Psoas muscle (tissue), 7 donors: ENCODE measurements at regions not wholly inside any gene's neighbourhood (a gene's known extent, or its start where the extent isn't known, plus 50 kb on each side); places are given as distances from the start of the nearest gene placed in this dataset.
A peak's percentile ranks its signal among the peaks of the same experiment; 100 is the strongest.

ENCODE experiments used
- ATAC-seq, 4 donors: fragments of 200-7000 bp; cut with Tn5 transposase; one replicate each; pipeline ENCODE4 v1.9.1; 2020; ENCODE audit warnings: moderate library complexity in 3 of 4, mild to moderate bottlenecking in 2 of 4
- DNase-seq, 2 donors: peaks; one replicate each; pipeline ENCODE4 v3.0.0-alpha.2; 2020
- H3K27ac ChIP-seq: fragments of 200-600 bp; one replicate; pipeline ENCODE4 v1.8.0; 2022
- H3K27me3 ChIP-seq, 3 donors: fragments of 200-600 bp in 1 of 3; one replicate each; pipeline versions ENCODE4 v1.6.1 to v1.8.0; 2013 to 2022; ENCODE audit warnings: low read length in 2 of 3, mild to moderate bottlenecking in 2 of 3, moderate library complexity in 1 of 3; ENCODE audit not compliant: insufficient read depth in 3 of 3
- H3K36me3 ChIP-seq, 2 donors: fragments of 200-600 bp in 1 of 2; one replicate each; pipeline versions ENCODE4 v1.6.1 to v1.8.0; 2013 to 2022; ENCODE audit warnings: low read depth in 1 of 2, mild to moderate bottlenecking in 1 of 2, moderate library complexity in 1 of 2; ENCODE audit not compliant: insufficient read depth in 1 of 2
- H3K4me1 ChIP-seq: fragments of 200-600 bp; one replicate; pipeline ENCODE4 v1.8.0; 2022
- H3K4me3 ChIP-seq: fragments of 200-600 bp; one replicate; pipeline ENCODE4 v1.8.0; 2022; ENCODE audit warnings: mild to moderate bottlenecking
- H3K9me3 ChIP-seq: fragments of 200-600 bp; one replicate; pipeline ENCODE4 v1.8.0; 2022
- WGBS, 3 donors: extraction: QIAGEN DNeasy Blood & Tissue Kit; methylation state at CpG; one replicate each; pipeline versions ENCODE4 v1.1.6 to v1.1.7; 2013; 5-methylcytosine and 5-hydroxymethylcytosine counted together
- intact Hi-C, 2 donors: fragments of 100-400 bp; cut with DNase I; formaldehyde crosslinking; loops; one replicate each; pipeline versions ENCODE4 v1.11.0 to v1.14.2; 2022
- TF ChIP-seq, protein P1 (sequence below): fragments of 200-600 bp; IDR thresholded peaks from one replicate; pipeline ENCODE4 v1.8.0; 2022; ENCODE audit warnings: antibody characterized with exemption
- donor health status: healthy with polysubstance abuse.
- donor health status: DM: no; HTN: no; CAD: no; lungs with moderate emphysema.
- donor health status: Bipolar disorder and iron deficiency.
- donor health status: healthy.
- donor health status: DM: yes; HTN: yes; CAD: no.
- donor health status: DM: no; HTN: no; CAD: no.
- donor health status: DM: yes; HTN: yes; CAD: no.

DNA sequence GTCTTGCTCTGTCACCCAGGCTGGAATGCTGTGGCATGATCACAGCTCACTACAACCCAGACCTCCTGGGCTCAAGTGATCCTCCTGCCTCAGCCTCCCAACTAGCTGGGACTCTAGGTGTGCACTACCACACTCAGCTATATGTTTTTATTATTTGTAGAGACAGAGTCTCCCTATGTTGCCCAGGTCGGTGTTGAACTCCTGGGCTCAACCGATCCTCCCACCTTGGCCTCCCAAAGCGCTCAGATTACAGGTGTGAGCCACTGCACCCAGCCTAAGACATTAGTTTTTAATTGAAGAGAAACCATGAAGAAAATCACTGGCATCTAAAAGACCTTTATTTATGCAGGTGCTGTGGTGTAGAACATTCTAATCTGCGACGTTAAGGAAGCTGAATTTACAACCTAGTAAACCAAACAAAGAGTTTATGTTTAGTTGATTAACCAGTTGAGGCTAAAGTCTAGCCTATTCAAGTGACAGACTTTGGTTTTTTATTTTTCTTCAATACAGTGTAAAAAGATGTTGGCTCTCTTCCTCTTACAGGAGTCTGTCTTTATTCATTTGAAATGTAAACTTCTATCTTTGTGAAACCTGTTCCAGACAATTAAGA is 52.5 kb upstream of the NBL1 start:
- Histone ChIP-seq H3K27ac (no peak overlapping the region), H3K27me3 (no peaks in the 10 kb centered on the region), H3K4me3 (no peak overlapping the region), H3K36me3 (no peaks in the 10 kb centered on the region), H3K4me1 (peaks cover 5% of the 10 kb centered on the region), H3K9me3 (no peaks in the 10 kb centered on the region)
- DNase-seq (no peak), ATAC-seq (no peak)
- TF ChIP-seq, protein P1, sequence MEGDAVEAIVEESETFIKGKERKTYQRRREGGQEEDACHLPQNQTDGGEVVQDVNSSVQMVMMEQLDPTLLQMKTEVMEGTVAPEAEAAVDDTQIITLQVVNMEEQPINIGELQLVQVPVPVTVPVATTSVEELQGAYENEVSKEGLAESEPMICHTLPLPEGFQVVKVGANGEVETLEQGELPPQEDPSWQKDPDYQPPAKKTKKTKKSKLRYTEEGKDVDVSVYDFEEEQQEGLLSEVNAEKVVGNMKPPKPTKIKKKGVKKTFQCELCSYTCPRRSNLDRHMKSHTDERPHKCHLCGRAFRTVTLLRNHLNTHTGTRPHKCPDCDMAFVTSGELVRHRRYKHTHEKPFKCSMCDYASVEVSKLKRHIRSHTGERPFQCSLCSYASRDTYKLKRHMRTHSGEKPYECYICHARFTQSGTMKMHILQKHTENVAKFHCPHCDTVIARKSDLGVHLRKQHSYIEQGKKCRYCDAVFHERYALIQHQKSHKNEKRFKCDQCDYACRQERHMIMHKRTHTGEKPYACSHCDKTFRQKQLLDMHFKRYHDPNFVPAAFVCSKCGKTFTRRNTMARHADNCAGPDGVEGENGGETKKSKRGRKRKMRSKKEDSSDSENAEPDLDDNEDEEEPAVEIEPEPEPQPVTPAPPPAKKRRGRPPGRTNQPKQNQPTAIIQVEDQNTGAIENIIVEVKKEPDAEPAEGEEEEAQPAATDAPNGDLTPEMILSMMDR: no peak
- WGBS, 3 donors: 63 to 66% (median 65%) methylated on average over 5 of the region's 5 CpGs
- intact Hi-C loops: no loop called here

DNA sequence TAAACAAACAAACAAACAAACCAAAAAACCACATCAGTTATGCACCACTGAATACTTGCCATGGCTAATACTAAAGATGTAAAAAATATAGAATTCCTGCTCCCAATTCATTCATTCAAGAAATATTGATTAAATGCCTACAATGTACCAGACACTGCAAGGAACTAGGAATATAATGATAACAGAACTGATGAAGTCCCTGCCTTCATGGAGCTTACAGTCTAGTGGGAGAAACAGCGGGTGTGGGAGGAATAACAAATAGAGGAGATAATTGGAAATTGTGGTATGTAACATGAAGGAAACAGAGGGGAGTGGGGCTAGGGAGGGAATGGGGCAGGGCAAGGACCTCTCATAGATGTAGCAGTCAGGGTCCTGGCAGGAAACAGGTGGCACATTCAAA is 58.6 kb upstream of the NBL1 start:
- intact Hi-C loops: no loop called here
- no peaks in the 10 kb centered on the region for H3K36me3 ChIP-seq
- H3K27me3 ChIP-seq: no peaks in the 10 kb centered on the region
- 94 to 100% (median 96%) methylated on average over 1 of the region's 1 CpG for WGBS, 3 donors
- H3K27ac ChIP-seq: no peak overlapping the region
- ATAC-seq (no peak), DNase-seq (no peak)
- no peak overlapping the region for H3K4me3 ChIP-seq
- TF ChIP-seq, protein P1: no peak
- no peaks in the 10 kb centered on the region for H3K9me3 ChIP-seq
- H3K4me1 ChIP-seq: no peaks in the 10 kb centered on the region

DNA sequence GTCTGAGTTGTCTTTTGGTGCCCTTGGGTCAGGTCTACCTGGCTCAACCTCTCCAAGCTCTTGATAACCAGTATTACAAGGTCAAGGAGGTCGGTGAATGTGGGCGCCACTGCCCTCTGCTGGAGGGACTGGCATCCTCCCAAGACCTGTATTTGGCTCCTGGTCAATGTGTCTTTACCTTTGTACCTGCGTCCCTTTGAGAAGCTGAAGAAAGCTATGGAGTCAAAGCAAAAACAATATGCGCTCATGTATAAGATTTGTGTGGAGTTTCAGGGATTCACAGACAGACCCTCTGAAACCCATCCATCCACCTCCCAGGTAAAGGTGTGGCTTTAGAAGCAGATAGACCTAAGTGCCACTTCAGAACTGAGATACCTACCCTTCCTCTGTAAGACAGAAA is 61.8 kb upstream of the NBL1 start:
- Histone ChIP-seq H3K4me1 (no peaks in the 10 kb centered on the region), H3K36me3 (no peaks in the 10 kb centered on the region), H3K9me3 (no peaks in the 10 kb centered on the region), H3K4me3 (no peak overlapping the region), H3K27ac (no peak overlapping the region), H3K27me3 (no peaks in the 10 kb centered on the region)
- 40 to 48% (median 47%) methylated on average over 4 of the region's 4 CpGs for WGBS, 3 donors
- ATAC-seq (no peak), DNase-seq (peak; percentile 25 to 61)
- TF ChIP-seq, protein P1: peak; percentile 48
- intact Hi-C loops: no loop called here

DNA sequence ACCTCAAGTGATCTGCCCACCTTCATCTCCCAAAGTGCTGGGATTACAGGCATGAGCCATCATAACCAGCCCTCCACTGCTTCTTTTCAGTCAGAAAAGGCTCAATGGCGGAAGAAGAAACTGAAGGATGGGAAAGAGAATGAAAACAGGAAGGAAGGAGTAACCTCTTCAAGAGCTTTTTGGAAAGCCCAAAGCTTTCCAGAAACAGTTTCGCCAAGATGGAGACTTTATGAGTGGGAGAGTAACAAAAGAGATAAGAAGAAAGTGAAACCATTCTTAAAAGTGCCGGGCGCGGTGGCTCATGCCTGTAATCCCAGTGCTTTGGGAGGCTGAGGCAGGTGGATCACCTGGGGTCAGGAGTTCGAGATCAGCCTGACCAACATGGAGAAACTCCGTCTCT is 62.7 kb upstream of the NBL1 start:
- Histone ChIP-seq H3K36me3 (no peaks in the 10 kb centered on the region), H3K27me3 (no peaks in the 10 kb centered on the region), H3K4me1 (no peaks in the 10 kb centered on the region), H3K9me3 (no peaks in the 10 kb centered on the region), H3K27ac (no peak overlapping the region), H3K4me3 (no peak overlapping the region)
- no peak for DNase-seq
- intact Hi-C loops: no loop called here
- ATAC-seq: no peak
- TF ChIP-seq, protein P1: no peak
- WGBS, 3 donors: 94 to 96% (median 95%) methylated on average over 7 of the region's 7 CpGs

- Histone ChIP-seq H3K27ac (no peak overlapping the region), H3K4me1 (no peaks in the 10 kb centered on the region), H3K27me3 (peaks cover 0 to 5% (median 0%) of the 10 kb centered on the region in 3 donors), H3K4me3 (no peak overlapping the region), H3K36me3 (no peaks in the 10 kb centered on the region), H3K9me3 (no peaks in the 10 kb centered on the region)
- ATAC-seq (no peak), DNase-seq (no peak)
- TF ChIP-seq, protein P1: no peak
- WGBS, 3 donors: 81 to 84% (median 82%) methylated on average over 3 of the region's 3 CpGs
- intact Hi-C loops: no loop called here
Observed at GRCh38 chr1:19577561-19577960, 66.5 kb upstream of the NBL1 start.
